Fibroblast of mammary gland (primary cell): ENCODE measurements at regions not wholly inside any gene's neighbourhood (a gene's known extent, or its start where the extent isn't known, plus 50 kb on each side); places are given as distances from the start of the nearest gene placed in this dataset.

Experiments
- DNase-seq: peaks from one replicate; pipeline ENCODE4 v3.0.0-alpha.2; 2010; ENCODE audit warnings: low read depth
- H3K4me3 ChIP-seq: 2 replicates; pipeline ENCODE4 v1.5.1; 2011; ENCODE audit warnings: low read depth, mild to moderate bottlenecking, low read length, moderate library complexity; ENCODE audit not compliant: control insufficient read depth
- TF ChIP-seq, protein P1 (sequence below): conservative IDR thresholded peaks from 2 replicates; pipeline ENCODE4 v1.5.1; 2011; ENCODE audit warnings: low read depth, low read length, inconsistent platforms; ENCODE audit not compliant: control insufficient read depth, insufficient read depth

DNA sequence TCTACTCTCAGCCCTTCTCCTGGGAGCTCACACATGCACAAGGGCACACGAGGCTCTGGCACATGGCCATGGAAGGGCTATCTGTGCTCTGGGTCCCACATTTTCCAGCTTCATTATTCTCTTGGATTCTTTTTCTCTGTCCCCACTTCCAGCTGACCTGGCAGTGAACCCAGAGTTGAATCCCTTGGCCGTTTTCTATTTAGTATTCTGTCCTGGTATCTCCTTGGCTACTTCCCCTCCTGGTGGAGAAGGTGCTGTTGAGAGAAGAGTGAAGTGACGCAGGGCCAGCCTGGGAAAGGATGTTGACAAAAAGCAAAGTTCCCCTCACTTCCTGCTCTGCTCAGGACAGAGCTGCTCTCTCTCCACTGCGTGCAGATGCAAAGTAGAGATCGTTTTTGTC lies 303.1 kb downstream of the IRS2 start:
- no peak for DNase-seq
- TF ChIP-seq, protein P1, sequence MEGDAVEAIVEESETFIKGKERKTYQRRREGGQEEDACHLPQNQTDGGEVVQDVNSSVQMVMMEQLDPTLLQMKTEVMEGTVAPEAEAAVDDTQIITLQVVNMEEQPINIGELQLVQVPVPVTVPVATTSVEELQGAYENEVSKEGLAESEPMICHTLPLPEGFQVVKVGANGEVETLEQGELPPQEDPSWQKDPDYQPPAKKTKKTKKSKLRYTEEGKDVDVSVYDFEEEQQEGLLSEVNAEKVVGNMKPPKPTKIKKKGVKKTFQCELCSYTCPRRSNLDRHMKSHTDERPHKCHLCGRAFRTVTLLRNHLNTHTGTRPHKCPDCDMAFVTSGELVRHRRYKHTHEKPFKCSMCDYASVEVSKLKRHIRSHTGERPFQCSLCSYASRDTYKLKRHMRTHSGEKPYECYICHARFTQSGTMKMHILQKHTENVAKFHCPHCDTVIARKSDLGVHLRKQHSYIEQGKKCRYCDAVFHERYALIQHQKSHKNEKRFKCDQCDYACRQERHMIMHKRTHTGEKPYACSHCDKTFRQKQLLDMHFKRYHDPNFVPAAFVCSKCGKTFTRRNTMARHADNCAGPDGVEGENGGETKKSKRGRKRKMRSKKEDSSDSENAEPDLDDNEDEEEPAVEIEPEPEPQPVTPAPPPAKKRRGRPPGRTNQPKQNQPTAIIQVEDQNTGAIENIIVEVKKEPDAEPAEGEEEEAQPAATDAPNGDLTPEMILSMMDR = no peak
- H3K4me3 ChIP-seq = no peak overlapping the region

GRCh38 chr13:109481040-109481439 lies 305.3 kb downstream of the IRS2 start:
- H3K4me3 ChIP-seq = no peak overlapping the region
- DNase-seq = peak; percentile 47
- TF ChIP-seq, protein P1 = no peak

- DNase-seq = peak; percentile 48
- no peak overlapping the region for H3K4me3 ChIP-seq
These were observed 306.1 kb downstream of the IRS2 start for GRCh38 chr13:109480011-109480955.

DNA sequence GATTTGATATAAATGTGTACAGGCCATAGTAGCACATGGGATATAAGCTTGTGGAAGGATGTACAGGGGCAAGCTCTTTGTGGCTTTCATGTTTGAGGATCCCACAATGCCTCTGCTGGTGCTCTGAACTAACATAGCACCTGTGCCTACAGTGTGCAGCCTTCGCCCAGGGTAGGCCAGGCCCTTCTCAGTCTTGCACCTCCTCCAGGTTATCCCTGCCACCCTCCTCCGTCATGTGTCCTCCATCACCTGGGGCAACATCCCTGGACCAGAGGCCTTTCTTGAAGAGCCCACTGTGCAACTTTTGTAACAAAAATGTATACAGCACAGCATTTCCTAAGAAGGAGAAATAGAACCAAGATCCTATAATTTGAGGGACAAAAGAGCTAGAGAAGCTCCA lies 306.8 kb downstream of the IRS2 start:
- TF ChIP-seq, protein P1 = no peak
- no peak overlapping the region for H3K4me3 ChIP-seq
- no peak for DNase-seq

More at GRCh38 chr13:109480011-109480955, 306.1 kb downstream of the IRS2 start:
- TF ChIP-seq, protein P1 = no peak

GRCh38 chr13:109476001-109476400 lies 310.4 kb downstream of the IRS2 start:
- H3K4me3 ChIP-seq = no peak overlapping the region
- no peak for DNase-seq
- TF ChIP-seq, protein P1 = no peak

- no peak for DNase-seq
- TF ChIP-seq, protein P1 = no peak
- no peak overlapping the region for H3K4me3 ChIP-seq
These were observed 318.3 kb downstream of the IRS2 start for GRCh38 chr13:109468123-109468522.

GRCh38 chr13:109465148-109465547 lies 321.2 kb downstream of the IRS2 start:
- DNase-seq = peak; percentile 57
- TF ChIP-seq, protein P1 = no peak
- no peak overlapping the region for H3K4me3 ChIP-seq
